ENCODE measurements at regions not wholly inside any gene's neighbourhood (a gene's known extent, or its start where the extent isn't known, plus 50 kb on each side); places are given as distances from the start of the nearest gene placed in this dataset.

DNA sequence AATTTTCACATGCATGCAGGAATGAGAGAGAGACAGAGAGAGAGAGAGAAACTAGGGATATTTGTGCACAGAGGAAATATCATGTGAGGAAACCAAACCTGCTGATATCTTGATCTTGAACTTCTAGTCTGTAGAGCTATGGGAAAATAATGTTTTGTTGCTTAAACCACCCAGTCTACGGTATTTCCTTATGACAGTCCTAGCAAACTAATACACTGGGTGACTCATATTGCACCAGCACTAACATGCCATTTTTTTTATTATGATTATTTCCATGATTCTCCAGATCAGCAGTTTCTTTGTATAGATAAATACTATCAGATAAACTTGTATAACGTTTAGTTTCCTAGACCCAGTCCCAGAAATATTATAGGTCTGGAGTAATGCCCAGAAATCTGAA lies 1259.0 kb downstream of the ZPLD1 start:
- Histone ChIP-seq H3K4me1 (ENCODE audit: control insufficient read depth in 2 of 2, insufficient read depth in 1 of 2, low read depth in 1 of 2, low read length in 2 of 2) (no peaks in the 10 kb centered on the region), H4K8ac (ENCODE audit: low read depth, low read length) (no peak overlapping the region), H3K4me2 (ENCODE audit: insufficient read depth, low read length, poor library complexity, severe bottlenecking) (no peak overlapping the region), H3K9ac (ENCODE audit: low read depth, low read length, poor library complexity) (no peak overlapping the region), H2BK120ac (ENCODE audit: low read depth, low read length) (no peak overlapping the region), H3K27me3 (ENCODE audit: control insufficient read depth in 3 of 3, insufficient read depth in 3 of 3, low read depth in 1 of 3, low read length in 3 of 3) (no peaks in the 10 kb centered on the region), H2AK5ac (ENCODE audit: low read depth, low read length) (no peak overlapping the region), H3K4ac (ENCODE audit: low read length) (no peak overlapping the region), H3K18ac (ENCODE audit: low read length) (no peak overlapping the region), H2BK5ac (ENCODE audit: low read length) (no peak overlapping the region), H3K23ac (ENCODE audit: low read depth, low read length, poor library complexity) (no peak overlapping the region), H3K27ac (replicated peaks; ENCODE audit: low read length) (no peak overlapping the region), H3K14ac (ENCODE audit: low read length) (no peak overlapping the region), H4K91ac (ENCODE audit: low read depth, low read length, poor library complexity) (no peak overlapping the region), H2BK15ac (ENCODE audit: low read length) (no peak overlapping the region), H3K79me1 (ENCODE audit: low read depth, low read length) (no peaks in the 10 kb centered on the region), H2BK12ac (ENCODE audit: low read length) (no peak overlapping the region), H3K9me3 (replicated peaks in 1 of 2; ENCODE audit: control insufficient read depth in 2 of 2, insufficient read depth in 1 of 2, low read depth in 1 of 2, low read length in 2 of 2) (no peaks in the 10 kb centered on the region), H2AFZ (ENCODE audit: low read length) (no peak overlapping the region), H3K4me3 (ENCODE audit: low read length in 2 of 2) (no peak overlapping the region), H3K36me3 (replicated peaks in 1 of 2; ENCODE audit: control insufficient read depth in 2 of 2, insufficient read depth in 2 of 2, low read length in 2 of 2) (no peaks in the 10 kb centered on the region)
- DNase-seq (ENCODE audit: low spot score), result no peak
- WGBS, 2 donors (ENCODE audit: extremely low coverage in 2 of 2, insufficient read length in 2 of 2, insufficient replicate concordance in 1 of 2), result no CpG with 5 or more reads among the region's 2 CpGs

DNA sequence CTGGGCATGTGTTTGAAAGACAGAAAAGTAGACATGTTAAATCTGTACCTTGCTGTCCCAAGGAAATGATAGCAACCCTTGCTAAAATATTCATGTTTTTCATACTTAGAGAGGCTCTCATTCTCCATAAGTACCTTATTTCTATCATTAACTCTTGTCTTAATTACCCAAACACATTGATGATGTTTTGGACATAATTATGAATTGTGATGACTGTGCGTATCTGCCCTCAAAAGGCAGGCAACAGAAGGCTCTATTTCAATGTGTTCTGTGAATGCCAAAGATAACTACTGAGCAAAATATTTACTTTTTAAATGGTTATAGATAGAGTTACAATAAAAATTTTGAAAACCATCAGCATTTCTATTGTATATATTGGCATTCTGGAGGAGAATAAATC lies 1263.8 kb downstream of the ZPLD1 start:
- Histone ChIP-seq H3K4me1 (ENCODE audit: control insufficient read depth in 2 of 2, insufficient read depth in 1 of 2, low read depth in 1 of 2, low read length in 2 of 2) (no peaks in the 10 kb centered on the region), H4K91ac (ENCODE audit: low read depth, low read length, poor library complexity) (no peak overlapping the region), H3K79me1 (ENCODE audit: low read depth, low read length) (no peaks in the 10 kb centered on the region), H2BK5ac (ENCODE audit: low read length) (no peak overlapping the region), H3K4ac (ENCODE audit: low read length) (no peak overlapping the region), H2AFZ (ENCODE audit: low read length) (no peak overlapping the region), H3K9ac (ENCODE audit: low read depth, low read length, poor library complexity) (no peak overlapping the region), H3K4me2 (ENCODE audit: insufficient read depth, low read length, poor library complexity, severe bottlenecking) (no peak overlapping the region), H4K8ac (ENCODE audit: low read depth, low read length) (no peak overlapping the region), H3K9me3 (replicated peaks in 1 of 2; ENCODE audit: control insufficient read depth in 2 of 2, insufficient read depth in 1 of 2, low read depth in 1 of 2, low read length in 2 of 2) (no peaks in the 10 kb centered on the region), H3K14ac (ENCODE audit: low read length) (no peak overlapping the region), H3K18ac (ENCODE audit: low read length) (no peak overlapping the region), H2BK120ac (ENCODE audit: low read depth, low read length) (no peak overlapping the region), H3K27ac (replicated peaks; ENCODE audit: low read length) (no peak overlapping the region), H3K23ac (ENCODE audit: low read depth, low read length, poor library complexity) (no peak overlapping the region), H3K27me3 (ENCODE audit: control insufficient read depth in 3 of 3, insufficient read depth in 3 of 3, low read depth in 1 of 3, low read length in 3 of 3) (no peaks in the 10 kb centered on the region), H2BK15ac (ENCODE audit: low read length) (no peak overlapping the region), H3K4me3 (ENCODE audit: low read length in 2 of 2) (no peak overlapping the region), H2AK5ac (ENCODE audit: low read depth, low read length) (no peak overlapping the region), H2BK12ac (ENCODE audit: low read length) (no peak overlapping the region), H3K36me3 (replicated peaks in 1 of 2; ENCODE audit: control insufficient read depth in 2 of 2, insufficient read depth in 2 of 2, low read length in 2 of 2) (no peaks in the 10 kb centered on the region)
- WGBS, 2 donors (ENCODE audit: extremely low coverage in 2 of 2, insufficient read length in 2 of 2, insufficient replicate concordance in 1 of 2), result no CpG with 5 or more reads among the region's 1 CpG
- DNase-seq (ENCODE audit: low spot score), result no peak

DNA sequence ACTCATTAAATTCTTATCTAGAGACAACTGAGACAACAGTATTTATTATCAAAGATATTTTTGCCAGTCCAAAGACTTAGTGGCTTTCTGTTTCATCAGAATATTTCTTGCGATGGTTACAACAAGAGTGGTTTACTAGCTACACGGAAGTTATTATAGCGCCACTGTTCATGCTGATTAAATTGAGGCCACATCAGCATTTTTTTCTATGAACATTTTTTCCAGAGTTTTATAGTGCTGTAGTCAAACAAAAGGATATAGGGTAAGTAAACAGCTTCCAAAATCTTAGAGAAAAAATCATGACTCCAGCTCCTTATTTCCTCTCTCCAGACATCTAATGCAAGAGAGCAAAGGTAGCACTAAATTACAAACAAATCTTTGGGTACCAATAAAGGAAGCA lies 1264.4 kb downstream of the ZPLD1 start:
- Histone ChIP-seq H3K4me3 (ENCODE audit: low read length in 2 of 2) (no peak overlapping the region), H4K91ac (ENCODE audit: low read depth, low read length, poor library complexity) (no peak overlapping the region), H3K27me3 (ENCODE audit: control insufficient read depth in 3 of 3, insufficient read depth in 3 of 3, low read depth in 1 of 3, low read length in 3 of 3) (no peaks in the 10 kb centered on the region), H3K27ac (replicated peaks; ENCODE audit: low read length) (no peak overlapping the region), H3K4ac (ENCODE audit: low read length) (no peak overlapping the region), H3K9me3 (replicated peaks in 1 of 2; ENCODE audit: control insufficient read depth in 2 of 2, insufficient read depth in 1 of 2, low read depth in 1 of 2, low read length in 2 of 2) (no peaks in the 10 kb centered on the region), H3K79me1 (ENCODE audit: low read depth, low read length) (no peaks in the 10 kb centered on the region), H3K9ac (ENCODE audit: low read depth, low read length, poor library complexity) (no peak overlapping the region), H2AK5ac (ENCODE audit: low read depth, low read length) (no peak overlapping the region), H2AFZ (ENCODE audit: low read length) (no peak overlapping the region), H2BK120ac (ENCODE audit: low read depth, low read length) (no peak overlapping the region), H2BK15ac (ENCODE audit: low read length) (no peak overlapping the region), H4K8ac (ENCODE audit: low read depth, low read length) (no peak overlapping the region), H3K4me1 (ENCODE audit: control insufficient read depth in 2 of 2, insufficient read depth in 1 of 2, low read depth in 1 of 2, low read length in 2 of 2) (no peaks in the 10 kb centered on the region), H2BK5ac (ENCODE audit: low read length) (no peak overlapping the region), H3K23ac (ENCODE audit: low read depth, low read length, poor library complexity) (no peak overlapping the region), H3K14ac (ENCODE audit: low read length) (no peak overlapping the region), H3K36me3 (replicated peaks in 1 of 2; ENCODE audit: control insufficient read depth in 2 of 2, insufficient read depth in 2 of 2, low read length in 2 of 2) (no peaks in the 10 kb centered on the region), H3K18ac (ENCODE audit: low read length) (no peak overlapping the region), H3K4me2 (ENCODE audit: insufficient read depth, low read length, poor library complexity, severe bottlenecking) (no peak overlapping the region), H2BK12ac (ENCODE audit: low read length) (no peak overlapping the region)
- WGBS, 2 donors (ENCODE audit: extremely low coverage in 2 of 2, insufficient read length in 2 of 2, insufficient replicate concordance in 1 of 2), result no CpG with 5 or more reads among the region's 3 CpGs
- DNase-seq (ENCODE audit: low spot score), result no peak

DNA sequence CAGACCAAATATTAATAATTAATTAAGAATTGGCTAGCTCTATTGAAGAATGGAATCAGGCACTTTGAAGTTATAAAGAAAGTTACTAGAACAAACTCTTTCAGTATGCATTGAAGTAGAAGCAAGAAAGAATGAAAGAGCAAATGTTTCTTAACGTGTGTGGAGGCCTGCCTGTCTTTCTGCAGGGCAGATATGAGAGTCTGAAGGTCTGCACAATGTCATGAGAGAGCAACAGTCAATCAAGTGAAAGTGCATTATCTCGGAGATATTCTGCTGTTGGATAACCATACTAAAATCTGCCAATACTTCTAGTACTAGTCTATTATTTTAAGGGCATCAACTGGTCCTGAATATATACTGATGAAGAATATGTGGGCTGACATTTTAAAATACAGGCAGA lies 1270.8 kb downstream of the ZPLD1 start:
- H2AK5ac ChIP-seq (ENCODE audit: low read depth, low read length), result no peak overlapping the region

More for the DNA sequence above, 1270.8 kb downstream of the ZPLD1 start:
- Histone ChIP-seq H3K9ac (ENCODE audit: low read depth, low read length, poor library complexity) (no peak overlapping the region), H3K4me1 (ENCODE audit: control insufficient read depth in 2 of 2, insufficient read depth in 1 of 2, low read depth in 1 of 2, low read length in 2 of 2) (no peaks in the 10 kb centered on the region), H3K14ac (ENCODE audit: low read length) (no peak overlapping the region), H3K79me1 (ENCODE audit: low read depth, low read length) (no peaks in the 10 kb centered on the region), H2BK5ac (ENCODE audit: low read length) (no peak overlapping the region), H3K4ac (ENCODE audit: low read length) (no peak overlapping the region), H2BK120ac (ENCODE audit: low read depth, low read length) (no peak overlapping the region), H3K27me3 (ENCODE audit: control insufficient read depth in 3 of 3, insufficient read depth in 3 of 3, low read depth in 1 of 3, low read length in 3 of 3) (no peaks in the 10 kb centered on the region), H3K4me2 (ENCODE audit: insufficient read depth, low read length, poor library complexity, severe bottlenecking) (no peak overlapping the region), H2AFZ (ENCODE audit: low read length) (no peak overlapping the region), H3K36me3 (replicated peaks in 1 of 2; ENCODE audit: control insufficient read depth in 2 of 2, insufficient read depth in 2 of 2, low read length in 2 of 2) (no peaks in the 10 kb centered on the region), H3K4me3 (ENCODE audit: low read length in 2 of 2) (no peak overlapping the region), H2BK15ac (ENCODE audit: low read length) (no peak overlapping the region), H3K23ac (ENCODE audit: low read depth, low read length, poor library complexity) (no peak overlapping the region), H2BK12ac (ENCODE audit: low read length) (no peak overlapping the region), H3K18ac (ENCODE audit: low read length) (no peak overlapping the region), H4K91ac (ENCODE audit: low read depth, low read length, poor library complexity) (no peak overlapping the region), H4K8ac (ENCODE audit: low read depth, low read length) (no peak overlapping the region), H3K9me3 (replicated peaks in 1 of 2; ENCODE audit: control insufficient read depth in 2 of 2, insufficient read depth in 1 of 2, low read depth in 1 of 2, low read length in 2 of 2) (no peaks in the 10 kb centered on the region), H3K27ac (replicated peaks; ENCODE audit: low read length) (no peak overlapping the region)
- WGBS, 2 donors (ENCODE audit: extremely low coverage in 2 of 2, insufficient read length in 2 of 2, insufficient replicate concordance in 1 of 2), result no CpG with 5 or more reads among the region's 2 CpGs
- DNase-seq (ENCODE audit: low spot score), result no peak
